ENCODE measurements at regions not wholly inside any gene's neighbourhood (a gene's known extent, or its start where the extent isn't known, plus 50 kb on each side); places are given as distances from the start of the nearest gene placed in this dataset.
"Not testable (repeated sequence)": the region's sequence is repeated elsewhere in the genome, so short reads cannot be mapped to it uniquely, and the experiment has no call there.

DNA sequence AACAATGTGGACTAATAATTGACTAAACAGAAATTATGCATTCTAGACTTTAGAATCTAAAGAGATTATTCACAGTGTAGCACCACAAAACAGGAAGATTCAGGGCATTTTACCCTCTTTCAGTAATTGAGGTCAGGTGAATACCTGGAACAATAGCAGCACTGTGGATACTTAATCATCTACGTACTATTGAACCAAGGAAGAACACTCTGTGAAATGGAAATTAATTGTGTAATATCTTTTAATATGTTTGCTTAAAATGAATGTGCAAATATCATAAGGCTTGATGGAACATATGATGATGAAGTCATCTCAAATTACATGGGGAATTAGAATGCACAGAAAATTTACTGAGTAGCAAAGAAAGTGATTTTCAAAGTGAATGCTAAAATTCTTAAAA lies 68.5 kb upstream of the MAP9 start:
- DNase-seq (ENCODE audit: low read depth) = no peak

DNA sequence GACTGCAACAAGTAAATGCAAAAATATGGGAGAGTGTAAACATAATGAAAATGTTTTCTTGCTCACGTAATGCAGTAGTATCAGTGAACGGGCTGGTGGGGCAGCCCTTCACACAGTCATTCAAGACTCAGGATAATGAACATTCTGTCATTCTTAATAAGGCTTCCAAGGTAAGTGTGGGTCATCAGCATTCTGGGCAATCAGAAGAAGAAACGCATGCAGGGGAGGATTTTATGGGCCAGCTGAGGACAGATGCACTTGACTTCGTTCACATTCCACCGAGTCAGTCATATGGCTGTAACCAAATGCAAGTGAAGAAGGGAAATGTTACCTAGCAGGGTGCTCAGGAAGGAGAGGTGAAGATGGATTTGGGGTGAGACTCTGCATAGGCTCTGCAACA lies 68.0 kb upstream of the MAP9 start:
- DNase-seq (ENCODE audit: low read depth) = no peak

DNA sequence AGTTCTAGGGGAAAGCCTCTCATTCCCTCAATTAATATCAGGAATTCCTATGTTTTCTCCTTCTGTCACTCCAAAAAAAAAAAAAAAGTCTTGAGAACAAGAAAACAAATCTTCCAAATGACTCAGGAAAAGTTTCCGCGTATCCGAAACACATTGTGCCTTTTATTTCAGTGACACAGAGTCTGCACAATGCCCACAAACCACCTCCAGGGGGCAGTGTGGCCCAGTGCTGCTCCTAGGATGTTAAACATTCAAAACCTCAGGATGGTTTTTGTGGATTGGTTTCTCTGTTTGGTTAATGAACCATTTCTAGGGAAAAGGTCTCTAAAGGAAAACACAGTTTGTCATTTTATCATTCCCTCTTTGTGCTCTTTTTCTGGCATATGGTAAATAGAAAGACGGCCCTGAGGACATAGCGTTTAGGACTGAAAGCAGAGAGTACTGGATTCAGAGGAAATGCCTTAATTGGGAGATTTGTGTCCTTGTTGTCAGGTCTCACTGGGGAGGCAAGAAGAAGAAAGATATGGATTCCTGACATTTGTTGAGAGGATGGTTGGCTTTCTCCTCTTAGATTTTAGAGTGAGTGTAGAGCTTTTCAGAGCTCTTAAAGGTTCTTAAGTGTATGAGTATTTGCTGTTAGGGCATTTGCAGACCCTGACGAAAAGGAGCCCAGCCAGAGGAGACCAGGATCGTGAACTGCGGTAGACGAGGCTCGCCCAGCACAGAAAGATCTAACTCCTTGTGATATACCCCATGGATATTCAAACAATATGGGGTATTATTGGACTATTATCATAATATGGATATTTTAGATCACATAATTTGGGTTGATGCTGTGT lies 65.7 kb upstream of the MAP9 start:
- DNase-seq (ENCODE audit: low read depth) = peak; percentile 53

DNA sequence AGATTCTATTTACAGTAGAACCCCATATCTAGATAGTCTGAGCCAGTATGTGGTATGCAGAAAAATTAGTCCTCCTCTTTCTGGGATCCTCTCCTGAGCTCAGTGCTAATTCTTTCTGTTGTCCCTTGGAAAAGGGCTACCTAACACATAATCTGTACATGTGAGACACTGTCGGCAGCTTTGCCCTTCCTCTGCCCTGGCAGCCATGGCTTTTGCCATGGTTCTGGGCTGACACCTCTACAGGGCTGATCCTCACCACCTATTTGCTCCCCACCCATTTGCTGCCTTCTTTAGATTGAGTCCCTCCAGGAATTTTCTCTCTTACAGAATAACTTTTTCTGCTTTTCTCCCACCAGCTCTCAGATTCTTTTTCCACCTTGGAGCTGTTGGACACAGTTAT lies 64.7 kb upstream of the MAP9 start:
- DNase-seq (ENCODE audit: low read depth) = no peak

DNA sequence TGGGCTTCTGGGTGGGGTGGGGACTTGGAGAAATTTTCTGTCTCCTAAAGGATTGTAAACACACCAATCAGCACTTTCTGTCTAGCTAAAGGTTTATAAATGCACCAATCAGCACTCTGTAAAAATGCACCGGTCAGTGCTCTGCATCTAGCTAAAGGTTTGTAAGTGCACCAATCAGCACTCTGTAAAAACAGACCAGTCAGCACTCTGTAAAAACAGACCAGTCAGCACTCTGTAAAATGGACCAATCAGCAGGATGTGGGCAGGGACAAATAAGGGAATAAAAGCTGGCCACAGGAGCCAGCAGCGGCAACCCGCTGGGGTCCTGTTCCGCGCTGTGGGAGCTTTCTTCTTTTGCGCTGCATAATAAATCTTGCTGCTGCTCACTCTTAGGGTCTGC lies 63.0 kb upstream of the MAP9 start:
- DNase-seq (ENCODE audit: low read depth) = not testable (repeated sequence)

DNA sequence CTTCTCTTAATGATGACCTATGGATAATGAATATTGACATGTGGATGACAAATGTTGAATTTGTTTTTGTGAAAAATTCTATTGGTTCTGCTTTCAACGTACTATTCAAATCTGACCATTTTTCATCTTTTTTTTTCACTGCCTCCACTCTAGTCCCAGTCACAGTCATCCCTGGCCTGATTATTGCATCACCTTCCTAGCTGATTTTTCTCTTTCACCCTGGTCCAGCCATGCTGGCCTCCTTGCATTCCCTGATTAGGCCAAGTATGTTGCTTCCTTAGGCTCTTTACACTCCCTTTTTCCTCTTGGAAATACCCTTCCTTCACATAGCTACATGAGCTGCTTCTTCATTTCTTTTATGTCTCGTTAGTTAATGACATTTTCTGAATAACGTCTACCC lies 58.1 kb upstream of the MAP9 start:
- no peak for DNase-seq (ENCODE audit: low read depth)

DNA sequence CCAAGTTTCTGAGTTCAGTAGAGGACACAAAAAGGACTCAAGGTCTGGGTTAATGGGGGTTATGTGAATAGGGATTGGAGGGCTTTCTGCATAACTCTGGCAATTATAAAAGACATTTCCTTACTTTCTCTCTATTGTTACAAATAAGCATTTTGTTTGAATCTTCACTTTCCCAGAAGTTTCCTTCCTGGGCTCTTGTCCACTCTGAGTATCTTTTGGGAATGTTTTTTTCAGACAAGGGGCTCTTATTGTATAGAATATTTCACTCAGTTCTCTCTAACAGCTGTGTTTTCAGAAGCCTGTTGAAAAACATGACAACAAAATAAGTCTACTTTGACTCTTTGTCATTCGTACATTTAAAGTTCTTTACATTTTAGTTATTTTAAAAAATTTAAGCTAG lies 57.6 kb upstream of the MAP9 start:
- DNase-seq (ENCODE audit: low read depth) = no peak

DNA sequence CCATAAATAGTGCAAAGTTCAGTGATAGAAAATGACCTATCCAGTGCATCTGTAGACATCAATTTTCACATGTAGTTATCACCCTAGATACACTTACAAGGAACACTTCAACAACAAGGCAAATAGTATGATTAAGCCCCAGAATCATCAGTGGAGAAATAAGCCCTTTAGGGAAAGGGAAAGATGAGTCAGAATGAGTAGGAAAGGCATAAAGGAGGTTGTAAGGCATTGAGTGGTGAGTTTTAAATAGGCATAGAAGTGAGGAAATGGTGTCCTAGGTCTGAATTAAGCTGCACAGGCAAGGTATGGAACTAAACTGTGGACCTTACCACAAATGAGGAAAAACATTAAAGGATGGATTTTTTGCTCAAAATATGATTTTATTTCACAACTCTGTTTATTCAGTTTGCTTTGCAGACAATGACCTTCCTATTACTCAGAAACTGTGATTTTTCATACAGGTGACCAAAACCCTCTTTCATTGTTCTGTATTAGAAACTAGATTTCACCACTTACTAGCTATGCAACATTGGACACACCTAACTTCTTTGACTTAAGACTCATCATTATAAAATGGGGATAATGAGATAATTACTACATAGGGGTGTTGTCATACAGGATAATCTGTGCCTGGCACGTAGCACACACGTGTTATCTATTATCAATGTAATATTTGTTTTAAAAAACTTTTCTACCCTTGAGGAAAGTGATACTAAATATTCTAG lies 57.0 kb upstream of the MAP9 start:
- DNase-seq (ENCODE audit: low read depth) = no peak

DNA sequence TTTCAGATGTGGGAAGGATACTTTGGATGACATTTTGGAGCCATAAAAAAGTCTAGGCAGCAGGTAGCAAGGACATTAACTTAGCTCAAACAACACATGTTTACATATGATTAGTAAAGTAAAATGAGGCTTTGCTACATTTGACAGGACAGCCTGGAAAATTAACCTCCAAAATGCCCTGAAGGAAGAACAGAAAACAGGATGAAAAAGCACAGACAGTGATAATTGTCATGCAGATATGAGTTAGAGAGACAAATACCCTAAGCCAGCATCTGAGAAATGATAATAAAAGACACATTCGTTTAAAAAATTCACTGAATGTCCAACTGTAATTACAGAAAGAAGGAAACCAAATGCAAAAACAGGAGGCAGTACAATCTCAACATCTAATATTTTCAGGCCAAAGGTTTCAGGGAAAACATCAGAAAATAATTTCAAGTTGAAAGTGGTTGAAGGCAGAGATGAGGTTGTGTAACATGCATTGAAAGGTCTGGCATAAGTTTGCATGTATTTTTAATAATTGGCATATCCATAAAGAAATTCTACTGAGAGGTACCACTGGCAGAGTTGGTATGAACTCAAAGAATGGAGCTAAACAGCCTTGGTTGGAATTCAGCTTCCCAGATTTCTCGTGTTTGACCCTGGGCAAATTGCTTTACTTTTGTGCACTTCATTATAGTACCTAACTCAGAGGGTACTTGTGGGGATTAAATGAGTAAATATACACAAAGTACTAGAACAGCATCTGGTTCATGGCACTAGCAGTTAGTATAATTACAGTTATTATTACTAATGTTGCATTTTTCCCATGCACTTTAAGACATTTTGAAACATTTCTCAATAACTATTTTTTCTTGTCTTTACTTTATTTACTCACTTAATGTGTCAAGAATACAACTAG lies 54.4 kb upstream of the MAP9 start:
- DNase-seq (ENCODE audit: low read depth) = no peak

DNA sequence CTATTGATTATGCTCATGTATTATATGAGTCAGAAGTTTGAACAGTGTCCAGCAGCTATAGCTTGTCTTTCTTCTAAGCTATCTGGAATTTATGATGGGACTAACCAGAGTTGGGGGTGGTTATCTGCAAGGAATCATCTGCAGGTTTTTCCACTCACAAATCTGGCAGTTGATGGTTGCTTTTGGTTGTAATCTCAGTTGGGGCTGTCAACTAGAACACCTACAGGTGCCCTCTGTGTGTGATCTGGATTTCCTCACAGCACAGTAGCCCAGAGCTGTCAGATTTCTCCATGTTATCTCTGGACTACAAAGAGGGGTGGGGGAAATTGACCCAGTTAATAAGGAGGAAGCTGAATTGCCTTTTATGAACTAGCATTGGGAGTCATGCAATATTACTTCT lies 51.4 kb upstream of the MAP9 start:
- DNase-seq (ENCODE audit: low read depth) = no peak

DNA sequence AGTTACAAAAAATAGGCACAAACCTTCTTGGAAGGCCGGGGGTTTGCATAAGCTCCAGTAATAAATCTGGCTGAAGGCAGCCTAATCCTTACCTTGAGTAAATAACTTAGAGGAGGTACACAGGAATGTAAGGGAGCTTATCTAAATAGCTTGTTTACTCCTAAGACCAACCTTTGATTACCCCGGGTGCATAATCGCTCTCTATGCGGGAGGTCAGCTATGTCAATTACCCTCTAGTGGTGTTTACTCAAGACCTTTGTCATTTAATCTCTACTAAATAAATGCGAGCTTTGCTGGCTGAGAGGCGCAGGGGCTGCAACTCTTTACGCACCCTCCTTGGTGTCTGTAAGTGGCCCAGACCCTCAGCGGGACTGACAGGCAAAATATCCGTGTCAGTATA lies 50.2 kb upstream of the MAP9 start:
- no peak for DNase-seq (ENCODE audit: low read depth)
